Choroid plexus epithelial cell (primary cell): ENCODE measurements at regions not wholly inside any gene's neighbourhood (a gene's known extent, or its start where the extent isn't known, plus 50 kb on each side); places are given as distances from the start of the nearest gene placed in this dataset.

Experiments used
- DNase-seq: peaks from one replicate; pipeline ENCODE4 v3.0.0-alpha.2; 2010; ENCODE audit warnings: low read depth
- H3K4me3 ChIP-seq: 2 replicates; pipeline ENCODE4 v1.5.1; 2011; ENCODE audit warnings: low read depth, mild to moderate bottlenecking, control low read depth, low read length, moderate library complexity
- TF ChIP-seq, protein P1 (sequence below): conservative IDR thresholded peaks from 2 replicates; pipeline ENCODE4 v1.5.1; 2011; ENCODE audit warnings: low read depth, mild to moderate bottlenecking, control low read depth, inconsistent platforms, low read length, moderate library complexity

DNA sequence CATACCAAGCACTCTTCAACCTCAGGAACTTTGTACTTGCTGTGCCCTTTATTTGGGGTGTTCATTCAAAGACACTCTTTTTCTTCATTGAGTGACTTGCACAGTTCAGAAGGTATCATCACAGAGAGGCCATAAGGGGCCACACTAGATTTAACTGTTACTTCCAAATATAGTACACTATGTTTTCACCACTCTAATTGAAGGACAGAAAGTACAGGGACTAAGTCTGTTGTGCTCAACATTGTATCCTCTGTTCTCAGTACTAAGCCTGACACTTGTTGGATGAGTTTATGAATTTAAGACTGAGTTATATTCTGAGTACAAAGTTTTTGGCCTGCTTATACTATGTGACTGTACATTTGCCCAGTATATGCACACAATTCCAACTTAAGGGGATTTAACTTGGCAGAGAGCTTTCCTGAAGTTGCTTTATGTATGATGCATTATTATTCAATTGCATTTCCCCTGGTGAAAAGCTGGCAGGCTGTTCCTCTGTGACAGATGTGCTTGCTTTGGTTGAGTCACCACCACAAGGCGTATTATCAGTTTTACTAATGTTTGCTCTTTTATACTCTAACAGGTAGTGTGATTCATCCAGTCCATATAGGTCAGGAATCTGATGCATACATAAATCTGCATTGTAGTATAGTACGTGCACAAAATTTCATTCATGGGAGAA, 714.8 kb downstream of the TLR4 start:
- H3K4me3 ChIP-seq: no peak overlapping the region
- DNase-seq: no peak
- TF ChIP-seq, protein P1, sequence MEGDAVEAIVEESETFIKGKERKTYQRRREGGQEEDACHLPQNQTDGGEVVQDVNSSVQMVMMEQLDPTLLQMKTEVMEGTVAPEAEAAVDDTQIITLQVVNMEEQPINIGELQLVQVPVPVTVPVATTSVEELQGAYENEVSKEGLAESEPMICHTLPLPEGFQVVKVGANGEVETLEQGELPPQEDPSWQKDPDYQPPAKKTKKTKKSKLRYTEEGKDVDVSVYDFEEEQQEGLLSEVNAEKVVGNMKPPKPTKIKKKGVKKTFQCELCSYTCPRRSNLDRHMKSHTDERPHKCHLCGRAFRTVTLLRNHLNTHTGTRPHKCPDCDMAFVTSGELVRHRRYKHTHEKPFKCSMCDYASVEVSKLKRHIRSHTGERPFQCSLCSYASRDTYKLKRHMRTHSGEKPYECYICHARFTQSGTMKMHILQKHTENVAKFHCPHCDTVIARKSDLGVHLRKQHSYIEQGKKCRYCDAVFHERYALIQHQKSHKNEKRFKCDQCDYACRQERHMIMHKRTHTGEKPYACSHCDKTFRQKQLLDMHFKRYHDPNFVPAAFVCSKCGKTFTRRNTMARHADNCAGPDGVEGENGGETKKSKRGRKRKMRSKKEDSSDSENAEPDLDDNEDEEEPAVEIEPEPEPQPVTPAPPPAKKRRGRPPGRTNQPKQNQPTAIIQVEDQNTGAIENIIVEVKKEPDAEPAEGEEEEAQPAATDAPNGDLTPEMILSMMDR: no peak

- TF ChIP-seq, protein P1: no peak
- DNase-seq: no peak
Measured at GRCh38 chr9:118419676-118420075, 715.5 kb downstream of the TLR4 start.

DNA sequence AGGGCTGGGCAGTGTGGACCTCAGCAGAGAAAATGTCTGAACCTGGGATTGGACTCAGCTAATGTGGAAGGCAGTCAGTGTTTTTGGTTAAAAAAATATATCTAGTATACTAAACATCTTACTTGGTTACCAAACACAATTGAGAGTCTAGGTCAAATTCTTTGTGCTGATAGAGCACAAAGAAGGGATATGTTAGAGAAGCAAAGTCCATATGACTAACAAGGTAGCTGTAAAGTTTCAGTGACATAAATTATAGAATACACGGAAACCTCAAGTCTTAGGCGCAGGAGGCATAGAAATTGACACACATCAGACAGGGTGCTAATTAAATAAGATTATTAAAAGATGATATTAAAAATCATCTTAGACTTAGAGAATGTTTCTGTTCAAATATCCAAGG, 718.3 kb downstream of the TLR4 start:
- TF ChIP-seq, protein P1: no peak
- no peak overlapping the region for H3K4me3 ChIP-seq
- DNase-seq: no peak

More at GRCh38 chr9:118419676-118420075, 715.5 kb downstream of the TLR4 start:
- no peak overlapping the region for H3K4me3 ChIP-seq

- no peak for DNase-seq
- TF ChIP-seq, protein P1: no peak
- H3K4me3 ChIP-seq: no peak overlapping the region
Measured at GRCh38 chr9:118423021-118423420, 718.8 kb downstream of the TLR4 start.

DNA sequence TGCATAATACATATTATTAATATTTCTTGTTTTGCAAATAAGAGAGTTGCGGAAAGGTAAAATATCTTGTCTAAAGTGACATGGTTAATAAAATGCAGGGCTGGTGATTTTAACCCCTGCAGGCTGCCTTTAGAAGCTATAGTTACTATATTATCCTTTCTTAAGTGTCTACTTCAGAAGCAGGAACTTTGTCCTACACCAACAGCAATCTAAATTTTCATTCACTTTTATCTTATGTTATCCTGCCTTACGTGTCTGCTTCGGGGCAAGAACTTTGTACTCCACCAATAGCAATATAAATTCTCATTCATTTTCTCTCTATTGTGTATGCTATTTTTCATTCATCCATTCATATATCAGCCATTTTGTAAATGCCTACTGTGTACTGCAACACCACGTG, 719.5 kb downstream of the TLR4 start:
- no peak for DNase-seq
- TF ChIP-seq, protein P1: no peak
- no peak overlapping the region for H3K4me3 ChIP-seq

GRCh38 chr9:118426772-118427171, 722.6 kb downstream of the TLR4 start:
- TF ChIP-seq, protein P1: no peak
- no peak for DNase-seq
- no peak overlapping the region for H3K4me3 ChIP-seq

GRCh38 chr9:118438810-118439209, 734.6 kb downstream of the TLR4 start:
- no peak overlapping the region for H3K4me3 ChIP-seq
- DNase-seq: no peak
- TF ChIP-seq, protein P1: no peak
